K562 (cell line): ENCODE measurements at regions not wholly inside any gene's neighbourhood (a gene's known extent, or its start where the extent isn't known, plus 50 kb on each side); places are given as distances from the start of the nearest gene placed in this dataset.

ENCODE experiments used
- ATAC-seq: fragments of 200-7000 bp; cut with Tn5 transposase; 3 replicates; pipeline ENCODE4 v1.9.1; 2020; ENCODE audit warnings: moderate library complexity
- BruUV-seq: library from RNA; stranded (reverse); fragments of 400-500 nt; replicated peaks from 2 replicates; lab custom pipeline; 2021; lab: Mats Ljungman, UMichigan
- CTCF ChIA-PET: fragments of 300-600 bp; formaldehyde crosslinking; extraction: SDS; loops from one replicate; lab custom pipeline; 2021; ENCODE audit warnings: low intra/inter-chr PET ratio; lab: Yijun Ruan, JAX
- POLR2A ChIA-PET: fragments of 300-600, 350-650 bp; sonication (Branson Sonifier 250); formaldehyde crosslinking; extraction: SDS; loops from one replicate; lab custom pipeline; 2021; ENCODE audit warnings: antibody characterized with exemption, inconsistent platforms; lab: Yijun Ruan, JAX
- DNase-seq, 4 experiments: peaks; one replicate each; pipeline versions ENCODE4 v3.0.0 to v3.0.0-alpha.2; 2011 to 2018; ENCODE audit warnings: low spot score in 3 of 4, mixed read lengths in 3 of 4; ENCODE audit errors: extremely low read depth in 1 of 4
- FAIRE-seq: peaks from 2 replicates; lab custom pipeline; 2011; peaks lifted over from hg19 to GRCh38; lab: Jason Lieb, UNC
- H2AFZ ChIP-seq: 2 replicates; pipeline ENCODE4 v1.6.0; 2011; ENCODE audit warnings: low read depth, low read length, control low read depth, inconsistent platforms
- H3K27ac ChIP-seq: fragments of 200-600 bp; 3 replicates; pipeline ENCODE4 v1.8.0; 2011; ENCODE audit warnings: low read depth, mild to moderate bottlenecking, control low read depth, inconsistent platforms, low read length, moderate library complexity, mixed read lengths; ENCODE audit errors: extremely low read depth
- H3K27me3 ChIP-seq, 2 experiments: fragments of 300-600 bp in 1 of 2; 2 replicates in 1 of 2; 3 replicates in 1 of 2; pipeline versions ENCODE4 v1.6.0 to v1.8.0; 2011; ENCODE audit warnings: inconsistent platforms in 2 of 2, low read length in 2 of 2, mild to moderate bottlenecking in 1 of 2, mixed read lengths in 1 of 2, moderate library complexity in 1 of 2; ENCODE audit not compliant: control insufficient read depth in 2 of 2, insufficient read depth in 2 of 2
- H3K36me3 ChIP-seq: fragments of 300-600 bp; 3 replicates; pipeline ENCODE4 v1.8.0; 2011; ENCODE audit warnings: mild to moderate bottlenecking, low read length, inconsistent platforms; ENCODE audit not compliant: control insufficient read depth, insufficient read depth
- H3K4me1 ChIP-seq, 2 experiments: fragments of 200-600 bp in 1 of 2; replicated peaks in 1 of 2; 2 replicates in 1 of 2; 3 replicates in 1 of 2; pipeline versions ENCODE4 v1.5.1 to v1.8.0; 2011; ENCODE audit warnings: inconsistent platforms in 2 of 2, low read length in 2 of 2, mild to moderate bottlenecking in 1 of 2, mixed read lengths in 1 of 2, moderate library complexity in 1 of 2; ENCODE audit not compliant: control insufficient read depth in 2 of 2, insufficient read depth in 2 of 2
- H3K4me2 ChIP-seq: 2 replicates; pipeline ENCODE4 v1.6.1; 2011; ENCODE audit warnings: low read length, control low read depth, inconsistent platforms, mixed read lengths; ENCODE audit not compliant: insufficient read depth
- H3K4me3 ChIP-seq: fragments of 200-600 bp; sonication (generic), shearing (Covaris generic); 2 replicates; pipeline ENCODE4 v1.5.1; 2016; ENCODE audit warnings: control low read depth, inconsistent platforms
- H3K79me2 ChIP-seq: fragments of 200-600 bp; 3 replicates; pipeline ENCODE4 v1.8.0; 2011; ENCODE audit warnings: low read length, inconsistent platforms; ENCODE audit not compliant: control insufficient read depth, insufficient read depth
- H3K9ac ChIP-seq, 2 experiments: 2 replicates each; pipeline versions ENCODE4 v1.6.0 to v1.6.1; 2011; ENCODE audit warnings: low read depth in 2 of 2, low read length in 2 of 2, control low read depth in 1 of 2, inconsistent platforms in 1 of 2, mild to moderate bottlenecking in 1 of 2, mixed read lengths in 1 of 2; ENCODE audit not compliant: insufficient read depth in 1 of 2
- H3K9me1 ChIP-seq: one replicate; pipeline ENCODE4 v1.6.0; 2011; ENCODE audit warnings: inconsistent platforms, mild to moderate bottlenecking, low read length, moderate library complexity; ENCODE audit not compliant: control insufficient read depth, insufficient read depth
- H3K9me3 ChIP-seq: replicated peaks from 2 replicates; pipeline ENCODE4 v1.5.1; 2011; ENCODE audit warnings: low read depth, low read length, inconsistent platforms; ENCODE audit not compliant: control insufficient read depth, insufficient read depth
- H4K20me1 ChIP-seq: replicated peaks from 2 replicates; pipeline ENCODE4 v1.6.1; 2011; ENCODE audit warnings: low read length, inconsistent platforms, mixed read lengths; ENCODE audit not compliant: control insufficient read depth, insufficient read depth
- CREB1 ChIP-seq, 2 experiments: sonication (generic) in 1 of 2; formaldehyde crosslinking in 1 of 2; IDR thresholded peaks; 2 replicates each; pipeline versions ENCODE4 v1.6.1 to v1.8.0; 2012 to 2022; ENCODE audit warnings: inconsistent platforms in 1 of 2, mild to moderate bottlenecking in 1 of 2, missing genetic modification reagents in 1 of 2, moderate library complexity in 1 of 2
- ID3 ChIP-seq, 2 experiments: fragments of 250-450 bp in 1 of 2; fragments of 450-650 bp in 1 of 2; sonication (Bioruptor Pico) in 1 of 2; IDR thresholded peaks; 2 replicates each; pipeline versions ENCODE4 v1.6.1 to v1.8.0; 2016 to 2021; ENCODE audit warnings: mild to moderate bottlenecking in 2 of 2, moderate library complexity in 2 of 2, missing compliant biosample characterization in 1 of 2, missing genetic modification characterization in 1 of 2
- ILF3 ChIP-seq: fragments of 450-650 bp; IDR thresholded peaks from 2 replicates; pipeline ENCODE4 v1.6.1; 2018; ENCODE audit warnings: antibody characterized with exemption, mild to moderate bottlenecking, moderate library complexity, borderline replicate concordance
- KAT7 ChIP-seq: sonication (generic); formaldehyde crosslinking; IDR thresholded peaks from 2 replicates; pipeline ENCODE4 v1.8.0; 2022; ENCODE audit warnings: missing genetic modification reagents, mild to moderate bottlenecking, borderline replicate concordance
- KHSRP ChIP-seq: fragments of 450-650 bp; IDR thresholded peaks from 2 replicates; pipeline ENCODE4 v1.6.1; 2017
- MEF2D ChIP-seq: conservative IDR thresholded peaks from 2 replicates; pipeline ENCODE4 v1.6.1; 2016; ENCODE audit warnings: low read depth, missing genetic modification characterization, missing compliant biosample characterization
- NBN ChIP-seq: fragments of 450-650 bp; IDR thresholded peaks from 2 replicates; pipeline ENCODE4 v1.6.1; 2016; ENCODE audit warnings: low read depth, mild to moderate bottlenecking
- RHOXF2B ChIP-seq: fragments of 250-450 bp; sonication (Bioruptor Pico); conservative IDR thresholded peaks from 2 replicates; pipeline ENCODE4 v1.5.1; 2021
- SRSF7 ChIP-seq: fragments of 200-400 bp; formaldehyde crosslinking; optimal IDR thresholded peaks from 2 replicates; pipeline ENCODE3; 2017; ENCODE audit warnings: mild to moderate bottlenecking, low read depth, low read length
- ZKSCAN1 ChIP-seq: fragments of 150-350 bp; IDR thresholded peaks from 2 replicates; pipeline ENCODE4 v1.6.1; 2016; ENCODE audit warnings: low read depth, low read length
- WGBS: fragments of 100-300 bp; shearing (Covaris generic); methylation state at CpG from one replicate; pipeline ENCODE4 v1.1.6; 2016; ENCODE audit warnings: low coverage, mixed read lengths; ENCODE audit not compliant: insufficient coverage; ENCODE audit errors: missing lambda C conversion rate; 5-methylcytosine and 5-hydroxymethylcytosine counted together
- in situ Hi-C: fragments of 300-500 bp; cut with MboI; formaldehyde crosslinking; loops from 4 replicates; pipeline ENCODE4 v1.15.0; 2018; ENCODE audit warnings: inconsistent platforms, mixed read lengths
- intact Hi-C: fragments of 100-400 bp; cut with micrococcal nuclease; formaldehyde crosslinking; loops from 2 replicates; pipeline ENCODE4 v1.14.2; 2022
- TF ChIP-seq, protein P1 (sequence below), 2 experiments: fragments of 450-650 bp; formaldehyde crosslinking in 1 of 2; IDR thresholded peaks; 2 replicates each; pipeline versions ENCODE4 v1.4.0 to v1.6.1; 2014 to 2020; ENCODE audit warnings: mild to moderate bottlenecking in 2 of 2, borderline replicate concordance in 1 of 2, low read depth in 1 of 2
- TF ChIP-seq, protein P2 (sequence below), 2 experiments: IDR thresholded peaks; 2 replicates each; pipeline ENCODE4 v1.6.1; 2011; ENCODE audit warnings: borderline replicate concordance in 1 of 2, control low read depth in 1 of 2, low read depth in 1 of 2, low read length in 1 of 2, mild to moderate bottlenecking in 1 of 2, mixed read lengths in 1 of 2, moderate library complexity in 1 of 2; ENCODE audit not compliant: insufficient read depth in 1 of 2, insufficient read length in 1 of 2, poor library complexity in 1 of 2, severe bottlenecking in 1 of 2; ENCODE audit errors: extremely low read depth in 1 of 2

DNA sequence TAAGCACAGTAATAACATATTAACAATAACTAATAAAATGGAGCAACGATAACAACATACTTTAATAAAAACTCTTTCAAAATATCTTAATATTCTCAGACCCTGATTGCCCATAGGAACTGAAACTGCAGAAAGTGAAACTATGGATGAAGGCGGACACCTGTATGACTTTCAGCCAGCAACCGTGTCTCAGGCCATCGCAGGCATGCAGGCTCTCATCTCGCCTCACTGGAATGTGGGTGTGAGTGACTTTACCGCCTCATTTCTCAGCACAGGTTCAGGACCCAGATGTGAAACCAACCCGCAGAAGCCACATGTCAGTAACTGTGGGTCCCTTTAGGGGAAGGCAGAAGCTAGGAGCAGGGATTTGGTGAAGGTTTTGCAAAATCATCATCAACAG is 539.1 kb downstream of the FAM181B start:
- no peaks in the 10 kb centered on the region for H3K9me1 ChIP-seq
- 0% methylated on average over 7 of the region's 7 CpGs for WGBS
- no peak for FAIRE-seq
- H3K9ac ChIP-seq = no peak overlapping the region
- CTCF ChIA-PET = no interaction called here
- in situ Hi-C loops = no loop called here
- H3K36me3 ChIP-seq = no peaks in the 10 kb centered on the region
- DNase-seq = no peak
- no peak overlapping the region for H3K4me2 ChIP-seq
- H3K4me1 ChIP-seq = no peaks in the 10 kb centered on the region
- intact Hi-C loops = no loop called here
- no peaks in the 10 kb centered on the region; the same call in 1 of the 2 replicates for H3K9me3 ChIP-seq
- H3K4me3 ChIP-seq = no peak overlapping the region
- no peaks in the 10 kb centered on the region for H3K27me3 ChIP-seq
- no peak for ATAC-seq
- no peaks in the 10 kb centered on the region for H3K79me2 ChIP-seq
- POLR2A ChIA-PET = no interaction called here
- no peaks in the 10 kb centered on the region for H4K20me1 ChIP-seq
- no peak overlapping the region for H2AFZ ChIP-seq
- BruUV-seq = no TSS peak
- no peak overlapping the region for H3K27ac ChIP-seq
- TF ChIP-seq MEF2D (no peak), ILF3 (no peak), ID3 (CRISPR knock-in tag; IDR thresholded peaks at IDR 0.05) (no peak), ID3 (tag; IDR thresholded peaks at IDR 0.05) (no peak), RHOXF2B (no peak), CREB1 (IDR thresholded peaks at IDR 0.05) (no peak), CREB1 (CRISPR knock-in tag; IDR thresholded peaks at IDR 0.05) (no peak), SRSF7 (no peak), ZKSCAN1 (no peak), KAT7 (CRISPR knock-in tag) (no peak), KHSRP (no peak), NBN (no peak)
- TF ChIP-seq, protein P1, sequence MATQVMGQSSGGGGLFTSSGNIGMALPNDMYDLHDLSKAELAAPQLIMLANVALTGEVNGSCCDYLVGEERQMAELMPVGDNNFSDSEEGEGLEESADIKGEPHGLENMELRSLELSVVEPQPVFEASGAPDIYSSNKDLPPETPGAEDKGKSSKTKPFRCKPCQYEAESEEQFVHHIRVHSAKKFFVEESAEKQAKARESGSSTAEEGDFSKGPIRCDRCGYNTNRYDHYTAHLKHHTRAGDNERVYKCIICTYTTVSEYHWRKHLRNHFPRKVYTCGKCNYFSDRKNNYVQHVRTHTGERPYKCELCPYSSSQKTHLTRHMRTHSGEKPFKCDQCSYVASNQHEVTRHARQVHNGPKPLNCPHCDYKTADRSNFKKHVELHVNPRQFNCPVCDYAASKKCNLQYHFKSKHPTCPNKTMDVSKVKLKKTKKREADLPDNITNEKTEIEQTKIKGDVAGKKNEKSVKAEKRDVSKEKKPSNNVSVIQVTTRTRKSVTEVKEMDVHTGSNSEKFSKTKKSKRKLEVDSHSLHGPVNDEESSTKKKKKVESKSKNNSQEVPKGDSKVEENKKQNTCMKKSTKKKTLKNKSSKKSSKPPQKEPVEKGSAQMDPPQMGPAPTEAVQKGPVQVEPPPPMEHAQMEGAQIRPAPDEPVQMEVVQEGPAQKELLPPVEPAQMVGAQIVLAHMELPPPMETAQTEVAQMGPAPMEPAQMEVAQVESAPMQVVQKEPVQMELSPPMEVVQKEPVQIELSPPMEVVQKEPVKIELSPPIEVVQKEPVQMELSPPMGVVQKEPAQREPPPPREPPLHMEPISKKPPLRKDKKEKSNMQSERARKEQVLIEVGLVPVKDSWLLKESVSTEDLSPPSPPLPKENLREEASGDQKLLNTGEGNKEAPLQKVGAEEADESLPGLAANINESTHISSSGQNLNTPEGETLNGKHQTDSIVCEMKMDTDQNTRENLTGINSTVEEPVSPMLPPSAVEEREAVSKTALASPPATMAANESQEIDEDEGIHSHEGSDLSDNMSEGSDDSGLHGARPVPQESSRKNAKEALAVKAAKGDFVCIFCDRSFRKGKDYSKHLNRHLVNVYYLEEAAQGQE (IDR thresholded peaks at IDR 0.05; ENCODE audit: borderline replicate concordance) = no peak
- TF ChIP-seq, protein P1 (CRISPR knock-in tag; IDR thresholded peaks at IDR 0.05; ENCODE audit: low read depth) = no peak
- TF ChIP-seq, protein P2, sequence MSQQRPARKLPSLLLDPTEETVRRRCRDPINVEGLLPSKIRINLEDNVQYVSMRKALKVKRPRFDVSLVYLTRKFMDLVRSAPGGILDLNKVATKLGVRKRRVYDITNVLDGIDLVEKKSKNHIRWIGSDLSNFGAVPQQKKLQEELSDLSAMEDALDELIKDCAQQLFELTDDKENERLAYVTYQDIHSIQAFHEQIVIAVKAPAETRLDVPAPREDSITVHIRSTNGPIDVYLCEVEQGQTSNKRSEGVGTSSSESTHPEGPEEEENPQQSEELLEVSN (IDR thresholded peaks at IDR 0.05; ENCODE audit: borderline replicate concordance in 1 of 2, extremely low read depth in 1 of 2, insufficient read depth in 1 of 2, insufficient read length in 1 of 2, low read depth in 1 of 2, low read length in 1 of 2, poor library complexity in 1 of 2, severe bottlenecking in 1 of 2) = no peak
